Spinal cord (tissue), 9 donors: ENCODE measurements at regions not wholly inside any gene's neighbourhood (a gene's known extent, or its start where the extent isn't known, plus 50 kb on each side); places are given as distances from the start of the nearest gene placed in this dataset.
"Not testable (repeated sequence)": the region's sequence is repeated elsewhere in the genome, so short reads cannot be mapped to it uniquely, and the experiment has no call there.

Experiments
- DNase-seq, 6 donors: peaks; one replicate each; pipeline versions ENCODE4 v3.0.0 to v3.0.0-alpha.2; 2013 to 2015; ENCODE audit warnings: low spot score in 6 of 6, low read depth in 4 of 6
- H3K27ac ChIP-seq: one replicate; pipeline ENCODE4 v1.5.1; 2013; ENCODE audit warnings: low read depth, low read length, control low read depth
- H3K27me3 ChIP-seq: one replicate; pipeline ENCODE4 v1.6.1; 2013; ENCODE audit warnings: low read length; ENCODE audit not compliant: control insufficient read depth, insufficient read depth
- H3K36me3 ChIP-seq: one replicate; pipeline ENCODE4 v1.6.1; 2013; ENCODE audit warnings: low read length; ENCODE audit not compliant: control insufficient read depth, insufficient read depth
- H3K4me1 ChIP-seq: one replicate; pipeline ENCODE4 v1.6.1; 2013; ENCODE audit warnings: low read length; ENCODE audit not compliant: control insufficient read depth, insufficient read depth
- H3K4me3 ChIP-seq: one replicate; pipeline ENCODE4 v1.5.1; 2013; ENCODE audit warnings: low read depth, low read length, control low read depth
- H3K9me3 ChIP-seq: one replicate; pipeline ENCODE4 v1.6.1; 2013; ENCODE audit warnings: low read length; ENCODE audit not compliant: control insufficient read depth, insufficient read depth
- WGBS: methylation state at CpG from one replicate; pipeline ENCODE4 v1.1.5; 2013; ENCODE audit warnings: missing lambda C conversion rate; ENCODE audit not compliant: insufficient coverage; 5-methylcytosine and 5-hydroxymethylcytosine counted together
- donor health status: healthy.

GRCh38 chr5:155586808-155587207 lies 573.3 kb downstream of the KIF4B start:
- H3K4me1 ChIP-seq, H3K4me3 ChIP-seq, DNase-seq, H3K27ac ChIP-seq, H3K36me3 ChIP-seq, H3K27me3 ChIP-seq, H3K9me3 ChIP-seq: not testable (repeated sequence)
- WGBS, result 99% methylated on average over 7 of the region's 21 CpGs

GRCh38 chr5:155587458-155587857 lies 573.9 kb downstream of the KIF4B start:
- no peaks in the 10 kb centered on the region for H3K4me1 ChIP-seq
- DNase-seq, result no peak
- no peaks in the 10 kb centered on the region for H3K27me3 ChIP-seq
- 33% methylated on average over 1 of the region's 1 CpG for WGBS
- no peak overlapping the region for H3K27ac ChIP-seq
- H3K36me3 ChIP-seq, result no peaks in the 10 kb centered on the region
- no peak overlapping the region for H3K4me3 ChIP-seq
- H3K9me3 ChIP-seq, result no peaks in the 10 kb centered on the region

GRCh38 chr5:155591273-155591672 lies 577.7 kb downstream of the KIF4B start:
- WGBS, result no CpG with 5 or more reads among the region's 4 CpGs
- no peak for DNase-seq

GRCh38 chr5:155594270-155594669 lies 580.7 kb downstream of the KIF4B start:
- Histone ChIP-seq H3K36me3 (no peaks in the 10 kb centered on the region), H3K4me3 (no peak overlapping the region), H3K27ac (no peak overlapping the region), H3K27me3 (no peaks in the 10 kb centered on the region), H3K4me1 (no peaks in the 10 kb centered on the region), H3K9me3 (no peaks in the 10 kb centered on the region)
- no CpG with 5 or more reads among the region's 1 CpG for WGBS
- DNase-seq, result no peak

More at GRCh38 chr5:155591273-155591672, 577.7 kb downstream of the KIF4B start:
- no peaks in the 10 kb centered on the region for H3K36me3 ChIP-seq
- no peaks in the 10 kb centered on the region for H3K4me1 ChIP-seq
- H3K4me3 ChIP-seq, result no peak overlapping the region
- H3K27me3 ChIP-seq, result no peaks in the 10 kb centered on the region
- no peak overlapping the region for H3K27ac ChIP-seq
- H3K9me3 ChIP-seq, result no peaks in the 10 kb centered on the region

- Histone ChIP-seq H3K4me1 (no peaks in the 10 kb centered on the region), H3K36me3 (no peaks in the 10 kb centered on the region), H3K4me3 (no peak overlapping the region), H3K27ac (no peak overlapping the region), H3K27me3 (no peaks in the 10 kb centered on the region), H3K9me3 (no peaks in the 10 kb centered on the region)
- WGBS, result no CpG with 5 or more reads among the region's 2 CpGs
- DNase-seq, result no peak
Observed at GRCh38 chr5:155595791-155596190, 582.2 kb downstream of the KIF4B start.

GRCh38 chr5:155598552-155598951 lies 585.0 kb downstream of the KIF4B start:
- Histone ChIP-seq H3K27ac (no peak overlapping the region), H3K27me3 (no peaks in the 10 kb centered on the region), H3K36me3 (no peaks in the 10 kb centered on the region), H3K4me3 (no peak overlapping the region), H3K9me3 (no peaks in the 10 kb centered on the region), H3K4me1 (no peaks in the 10 kb centered on the region)
- no peak for DNase-seq
- WGBS, result 100% methylated on average over 1 of the region's 4 CpGs

- DNase-seq, result peak in 2 of 6 donors; percentile 22 to 65
- Histone ChIP-seq H3K27me3 (no peaks in the 10 kb centered on the region), H3K27ac (no peak overlapping the region), H3K36me3 (no peaks in the 10 kb centered on the region), H3K4me3 (no peak overlapping the region), H3K4me1 (no peaks in the 10 kb centered on the region), H3K9me3 (no peaks in the 10 kb centered on the region)
- 0% methylated on average over 1 of the region's 1 CpG for WGBS
Observed at GRCh38 chr5:155605920-155606319, 592.4 kb downstream of the KIF4B start.

GRCh38 chr5:155616779-155617392 lies 603.3 kb downstream of the KIF4B start:
- peaks cover 6% of the 10 kb centered on the region for H3K4me1 ChIP-seq
- peak in 1 of 6 donors; percentile 34 for DNase-seq
- 58% methylated on average over 2 of the region's 4 CpGs for WGBS
- no peak overlapping the region for H3K27ac ChIP-seq
- no peaks in the 10 kb centered on the region for H3K27me3 ChIP-seq
- H3K36me3 ChIP-seq, result no peaks in the 10 kb centered on the region
- H3K4me3 ChIP-seq, result no peak overlapping the region
- no peaks in the 10 kb centered on the region for H3K9me3 ChIP-seq

GRCh38 chr5:155619688-155620087 lies 606.1 kb downstream of the KIF4B start:
- no peak overlapping the region for H3K4me3 ChIP-seq
- WGBS, result 67% methylated on average over 5 of the region's 5 CpGs
- H3K27ac ChIP-seq, result no peak overlapping the region
- H3K9me3 ChIP-seq, result no peaks in the 10 kb centered on the region
- H3K27me3 ChIP-seq, result no peaks in the 10 kb centered on the region
- peaks cover 6% of the 10 kb centered on the region for H3K4me1 ChIP-seq
- DNase-seq, result peak in 1 of 6 donors; percentile 16
- no peaks in the 10 kb centered on the region for H3K36me3 ChIP-seq

GRCh38 chr5:155620821-155621410 lies 607.4 kb downstream of the KIF4B start:
- Histone ChIP-seq H3K27me3 (no peaks in the 10 kb centered on the region), H3K9me3 (no peaks in the 10 kb centered on the region), H3K27ac (no peak overlapping the region), H3K4me1 (peaks cover 6% of the 10 kb centered on the region), H3K36me3 (no peaks in the 10 kb centered on the region), H3K4me3 (no peak overlapping the region)
- 27% methylated on average over 5 of the region's 7 CpGs for WGBS
- DNase-seq, result peak in 1 of 6 donors; percentile 14
